SJSA1 (cell line): ENCODE measurements at regions not wholly inside any gene's neighbourhood (a gene's known extent, or its start where the extent isn't known, plus 50 kb on each side); places are given as distances from the start of the nearest gene placed in this dataset.

ENCODE experiments used
- DNase-seq, 2 experiments: peaks; one replicate each; pipeline ENCODE4 v3.0.0-alpha.2; 2015 to 2020; ENCODE audit warnings: low spot score in 2 of 2, low read depth in 1 of 2
- H3K27ac ChIP-seq: fragments of 250-450 bp; sonication (Bioruptor Pico); 2 replicates; pipeline ENCODE4 v1.5.1; 2020; ENCODE audit warnings: mild to moderate bottlenecking, moderate library complexity
- H3K27me3 ChIP-seq: fragments of 250-450 bp; sonication (Bioruptor Pico); replicated peaks from 2 replicates; pipeline ENCODE4 v1.5.1; 2020; ENCODE audit warnings: mild to moderate bottlenecking, moderate library complexity
- H3K36me3 ChIP-seq: fragments of 250-450 bp; sonication (Bioruptor Pico); 2 replicates; pipeline ENCODE4 v1.5.1; 2020; ENCODE audit warnings: mild to moderate bottlenecking
- H3K4me1 ChIP-seq: fragments of 250-450 bp; sonication (Bioruptor Pico); replicated peaks from 2 replicates; pipeline ENCODE4 v1.6.1; 2021; ENCODE audit warnings: mild to moderate bottlenecking
- H3K4me3 ChIP-seq: fragments of 250-450 bp; sonication (Bioruptor Pico); 2 replicates; pipeline ENCODE4 v1.5.1; 2020; ENCODE audit warnings: mild to moderate bottlenecking
- H3K9me3 ChIP-seq: fragments of 250-450 bp; sonication (Bioruptor Pico); replicated peaks from 2 replicates; pipeline ENCODE4 v1.5.1; 2020; ENCODE audit warnings: mild to moderate bottlenecking

DNA sequence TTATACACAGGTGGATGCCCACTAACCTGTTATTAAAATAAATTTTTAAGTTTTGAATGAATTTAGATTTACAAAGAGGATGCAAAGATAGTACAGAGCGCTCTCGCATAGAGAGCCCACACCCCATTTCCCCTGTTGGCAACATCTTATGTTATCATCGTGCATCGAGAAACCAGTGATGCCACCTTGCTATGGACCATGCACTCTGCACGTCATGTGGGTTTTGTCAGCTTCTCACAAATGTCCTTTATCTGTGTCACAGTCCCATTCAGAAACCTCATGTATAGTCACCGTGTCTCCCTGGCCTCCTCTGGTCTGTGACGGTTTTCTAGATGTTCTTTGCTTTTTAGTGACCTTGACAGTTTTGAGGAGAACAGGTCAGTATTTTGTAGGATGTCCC, 60.0 kb downstream of the ING1 start:
- Histone ChIP-seq H3K4me1 (no peaks in the 10 kb centered on the region), H3K36me3 (no peaks in the 10 kb centered on the region), H3K9me3 (peaks cover 2% of the 10 kb centered on the region; the same call in 1 of the 2 replicates), H3K4me3 (no peak overlapping the region), H3K27me3 (peaks cover 72% of the 10 kb centered on the region), H3K27ac (no peak overlapping the region)
- peak in 1 of 2 experiments; percentile 59 for DNase-seq

DNA sequence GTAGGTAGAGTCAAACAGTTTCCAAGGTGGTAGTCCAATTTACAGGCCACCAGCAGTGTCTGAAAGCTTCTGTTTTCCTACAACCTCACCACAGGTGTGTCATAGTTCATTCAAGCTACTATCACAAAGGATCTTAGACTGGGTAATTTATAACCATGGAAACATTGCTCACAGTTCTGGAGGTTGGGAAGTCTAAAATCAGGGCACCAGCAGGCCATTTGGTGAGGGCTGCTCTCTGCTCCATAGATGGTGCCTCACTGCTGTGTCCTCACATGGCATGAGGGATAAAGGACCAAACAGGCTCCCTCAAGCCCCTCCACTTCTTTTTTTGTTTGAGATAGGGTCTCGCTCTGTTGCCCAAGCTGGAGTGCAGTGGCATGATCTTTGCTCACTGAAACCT, 60.6 kb downstream of the ING1 start:
- no peaks in the 10 kb centered on the region for H3K4me1 ChIP-seq
- H3K9me3 ChIP-seq, result no peaks in the 10 kb centered on the region
- peaks cover 67% of the 10 kb centered on the region for H3K27me3 ChIP-seq
- no peak overlapping the region for H3K27ac ChIP-seq
- DNase-seq, result no peak
- no peak overlapping the region for H3K4me3 ChIP-seq
- no peaks in the 10 kb centered on the region for H3K36me3 ChIP-seq

DNA sequence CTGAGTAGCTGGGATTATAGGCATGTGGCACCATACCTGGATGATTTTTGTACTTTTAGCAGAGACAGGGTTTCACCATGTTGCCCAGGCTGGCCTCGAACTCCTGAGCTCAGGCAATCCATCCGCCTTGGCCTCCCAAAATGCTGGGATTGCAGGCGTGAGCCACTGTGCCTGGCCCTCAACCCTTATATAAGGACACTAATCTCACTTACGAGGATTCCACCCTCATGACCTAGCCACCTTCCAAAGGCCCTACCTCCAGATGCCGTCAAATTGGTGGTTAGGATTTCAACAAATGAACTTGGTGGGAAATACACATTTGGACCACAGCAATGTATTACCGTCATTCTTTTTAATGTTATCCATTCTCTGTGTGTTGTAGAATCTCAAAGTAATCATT, 61.0 kb downstream of the ING1 start:
- Histone ChIP-seq H3K4me3 (no peak overlapping the region), H3K36me3 (no peaks in the 10 kb centered on the region), H3K27ac (no peak overlapping the region), H3K9me3 (no peaks in the 10 kb centered on the region), H3K4me1 (no peaks in the 10 kb centered on the region), H3K27me3 (peaks cover 63% of the 10 kb centered on the region)
- DNase-seq, result peak in 1 of 2 experiments; percentile 55

GRCh38 chr13:110775576-110775975, 62.1 kb downstream of the ING1 start:
- Histone ChIP-seq H3K9me3 (no peaks in the 10 kb centered on the region), H3K36me3 (no peaks in the 10 kb centered on the region), H3K27me3 (peaks cover 66% of the 10 kb centered on the region), H3K4me1 (no peaks in the 10 kb centered on the region), H3K27ac (no peak overlapping the region), H3K4me3 (no peak overlapping the region)
- DNase-seq, result peak in 1 of 2 experiments; percentile 61

DNA sequence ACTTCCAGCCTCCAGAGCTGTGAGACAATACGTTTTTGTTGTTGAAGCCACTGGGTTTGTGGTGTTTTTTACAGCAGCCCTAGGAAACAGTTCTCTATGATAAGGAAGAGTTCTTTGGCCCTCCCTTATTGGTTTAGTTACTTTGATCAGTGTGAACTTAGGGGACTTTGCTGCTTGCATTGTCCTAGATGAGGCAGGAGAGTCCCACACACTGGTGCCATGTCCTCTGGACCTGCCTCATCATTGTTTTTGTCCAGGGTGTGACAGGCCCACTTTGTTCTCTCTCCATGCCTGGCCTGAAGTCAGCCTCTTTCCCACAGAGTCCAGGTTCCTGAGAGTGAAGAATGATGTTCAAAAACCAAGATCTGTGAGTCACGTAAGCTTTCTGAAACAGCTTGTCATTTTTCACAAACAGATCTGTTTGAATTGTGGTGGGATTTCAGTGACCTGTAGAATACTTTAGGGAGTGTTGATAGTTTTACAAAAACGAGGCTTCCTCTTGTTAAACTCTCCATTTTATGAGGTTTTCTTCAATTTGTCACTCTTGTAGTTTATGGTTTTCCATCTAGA, 63.8 kb downstream of the ING1 start:
- Histone ChIP-seq H3K9me3 (peaks cover 8% of the 10 kb centered on the region; the same call in 1 of the 2 replicates), H3K4me3 (no peak overlapping the region), H3K27me3 (peaks cover 50% of the 10 kb centered on the region), H3K27ac (no peak overlapping the region), H3K36me3 (no peaks in the 10 kb centered on the region), H3K4me1 (no peaks in the 10 kb centered on the region)
- DNase-seq, result peak in 1 of 2 experiments; percentile 56

GRCh38 chr13:110779022-110779421, 65.5 kb downstream of the ING1 start:
- Histone ChIP-seq H3K27ac (no peak overlapping the region), H3K36me3 (no peaks in the 10 kb centered on the region), H3K27me3 (peaks cover 37% of the 10 kb centered on the region), H3K9me3 (peaks cover 12% of the 10 kb centered on the region; the same call in 1 of the 2 replicates), H3K4me3 (no peak overlapping the region), H3K4me1 (no peaks in the 10 kb centered on the region)
- peak in 1 of 2 experiments; percentile 46 for DNase-seq

- DNase-seq, result no peak
- no peak overlapping the region for H3K27ac ChIP-seq
- H3K36me3 ChIP-seq, result no peaks in the 10 kb centered on the region
- peaks cover 33% of the 10 kb centered on the region for H3K27me3 ChIP-seq
- peaks cover 12% of the 10 kb centered on the region; the same call in 1 of the 2 replicates for H3K9me3 ChIP-seq
- no peak overlapping the region for H3K4me3 ChIP-seq
- no peaks in the 10 kb centered on the region for H3K4me1 ChIP-seq
These were observed 66.9 kb downstream of the ING1 start for GRCh38 chr13:110780422-110780821.

DNA sequence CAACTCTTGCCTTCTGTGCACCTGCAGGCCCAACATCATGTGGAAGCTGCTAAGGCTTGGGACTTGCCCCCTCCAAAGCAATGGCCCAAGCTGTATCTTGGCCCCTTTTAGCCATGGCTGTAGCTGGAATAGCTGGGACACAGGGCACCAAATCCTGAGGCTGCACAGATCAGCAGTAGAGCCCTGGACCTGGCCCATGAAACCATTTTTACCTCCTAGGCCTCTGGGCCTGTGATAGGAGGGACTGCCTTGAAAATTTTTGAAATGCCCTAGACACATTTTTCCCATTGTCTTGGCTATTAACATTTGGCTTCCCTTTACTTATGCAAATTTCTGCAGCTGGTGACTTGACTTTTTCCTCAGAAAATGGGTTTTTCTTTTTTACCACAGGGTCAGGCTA, 68.7 kb downstream of the ING1 start:
- peaks cover 36% of the 10 kb centered on the region for H3K27me3 ChIP-seq

DNA sequence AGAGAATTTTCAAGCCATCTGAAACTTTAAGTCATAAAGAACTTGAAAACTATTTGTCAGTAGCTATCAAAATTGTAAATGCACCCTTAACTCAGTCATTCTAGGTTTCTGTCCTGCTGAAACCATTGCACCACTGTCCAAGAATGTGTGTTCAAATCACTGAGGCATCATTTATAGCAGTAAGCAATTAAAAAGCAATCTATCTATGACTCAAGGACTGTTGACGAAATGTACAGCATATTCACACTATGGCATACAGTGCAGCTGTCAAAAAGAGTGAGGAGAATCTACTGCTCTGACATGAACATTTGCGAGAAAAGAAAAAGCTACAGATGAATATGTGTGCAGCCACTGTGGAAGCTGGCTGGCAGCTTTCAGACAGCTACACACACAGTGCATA, 71.2 kb downstream of the ING1 start:
- peaks cover 12% of the 10 kb centered on the region; the same call in 1 of the 2 replicates for H3K9me3 ChIP-seq
- no peak overlapping the region for H3K4me3 ChIP-seq
- no peaks in the 10 kb centered on the region for H3K4me1 ChIP-seq
- no peak overlapping the region for H3K27ac ChIP-seq
- H3K36me3 ChIP-seq, result no peaks in the 10 kb centered on the region
- H3K27me3 ChIP-seq, result peaks cover 42% of the 10 kb centered on the region
- DNase-seq, result no peak

More for the DNA sequence above, 68.7 kb downstream of the ING1 start:
- Histone ChIP-seq H3K4me1 (no peaks in the 10 kb centered on the region), H3K36me3 (no peaks in the 10 kb centered on the region), H3K27ac (no peak overlapping the region), H3K9me3 (peaks cover 12% of the 10 kb centered on the region; the same call in 1 of the 2 replicates), H3K4me3 (no peak overlapping the region)
- peak in 1 of 2 experiments; percentile 57 for DNase-seq

- H3K4me3 ChIP-seq, result no peak overlapping the region
- no peak overlapping the region for H3K27ac ChIP-seq
- DNase-seq, result peak in 1 of 2 experiments; percentile 65
- peaks cover 33% of the 10 kb centered on the region for H3K27me3 ChIP-seq
- no peaks in the 10 kb centered on the region for H3K36me3 ChIP-seq
- peaks cover 17% of the 10 kb centered on the region for H3K9me3 ChIP-seq
- no peaks in the 10 kb centered on the region for H3K4me1 ChIP-seq
These were observed 75.3 kb downstream of the ING1 start for GRCh38 chr13:110788778-110789177.

DNA sequence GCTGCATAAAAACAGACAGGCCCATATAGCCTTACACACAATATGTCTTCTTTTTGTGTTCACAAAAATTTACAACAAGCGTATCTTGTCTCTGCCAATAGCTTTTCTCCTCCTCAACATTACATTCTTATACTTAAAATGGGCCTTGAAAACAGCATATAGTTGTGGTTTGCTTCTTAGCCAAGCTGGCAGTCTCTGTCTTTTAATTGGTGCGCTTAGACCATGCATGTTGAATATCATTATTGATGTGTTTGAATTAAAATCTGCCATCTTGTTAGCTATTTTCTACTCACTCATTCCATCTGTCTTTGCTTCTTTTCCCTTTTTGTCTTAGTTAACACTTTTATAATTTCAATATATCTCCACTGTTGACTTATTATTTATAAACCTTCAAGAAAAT, 76.4 kb downstream of the ING1 start:
- no peak for DNase-seq
- H3K4me3 ChIP-seq, result no peak overlapping the region
- H3K4me1 ChIP-seq, result no peaks in the 10 kb centered on the region
- H3K27ac ChIP-seq, result no peak overlapping the region
- no peaks in the 10 kb centered on the region for H3K36me3 ChIP-seq
- peaks cover 33% of the 10 kb centered on the region for H3K27me3 ChIP-seq
- peaks cover 17% of the 10 kb centered on the region for H3K9me3 ChIP-seq

- Histone ChIP-seq H3K4me3 (no peak overlapping the region), H3K9me3 (peaks cover 17% of the 10 kb centered on the region)
- DNase-seq, result peak in 1 of 2 experiments; percentile 53
These were observed 76.9 kb downstream of the ING1 start for GRCh38 chr13:110790371-110790770.

GRCh38 chr13:110794209-110794608, 80.7 kb downstream of the ING1 start:
- Histone ChIP-seq H3K36me3 (no peaks in the 10 kb centered on the region), H3K9me3 (peaks cover 17% of the 10 kb centered on the region), H3K4me1 (peaks cover 2% of the 10 kb centered on the region), H3K4me3 (no peak overlapping the region), H3K27me3 (peaks cover 50% of the 10 kb centered on the region), H3K27ac (no peak overlapping the region)
- no peak for DNase-seq

More at GRCh38 chr13:110790371-110790770, 76.9 kb downstream of the ING1 start:
- no peaks in the 10 kb centered on the region for H3K4me1 ChIP-seq
- no peaks in the 10 kb centered on the region for H3K36me3 ChIP-seq
- no peak overlapping the region for H3K27ac ChIP-seq
- peaks cover 35% of the 10 kb centered on the region for H3K27me3 ChIP-seq

GRCh38 chr13:110797230-110797877, 83.9 kb downstream of the ING1 start:
- H3K9me3 ChIP-seq, result peaks cover 7% of the 10 kb centered on the region
- peaks cover 76% of the 10 kb centered on the region for H3K27me3 ChIP-seq
- H3K4me1 ChIP-seq, result peaks cover 10% of the 10 kb centered on the region
- no peak for DNase-seq
- H3K36me3 ChIP-seq, result no peaks in the 10 kb centered on the region
- H3K27ac ChIP-seq, result no peak overlapping the region
- no peak overlapping the region for H3K4me3 ChIP-seq
